ENCODE measurements at regions not wholly inside any gene's neighbourhood (a gene's known extent, or its start where the extent isn't known, plus 50 kb on each side); places are given as distances from the start of the nearest gene placed in this dataset.

DNA sequence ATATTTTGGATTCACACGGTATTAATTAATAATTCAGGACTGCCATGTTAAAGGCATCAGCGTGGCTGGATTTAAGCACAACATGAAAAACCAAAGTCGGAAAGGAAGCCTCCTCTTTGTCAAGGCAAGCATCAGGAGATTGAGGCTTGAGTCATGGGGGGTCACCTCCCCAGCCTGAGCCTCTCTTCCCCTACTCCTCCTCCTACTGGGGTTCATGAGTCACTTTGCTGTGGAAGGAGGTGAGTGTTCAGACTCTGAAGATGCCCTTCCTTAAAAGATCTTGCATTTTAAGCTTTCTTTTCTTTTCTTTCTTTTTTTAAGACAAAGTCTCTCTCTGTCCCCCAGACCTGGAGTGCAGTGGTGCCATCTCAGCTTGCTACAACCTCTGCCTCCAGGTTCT, 235.3 kb upstream of the USP9Y start:
- TF ChIP-seq EP300 (IDR thresholded peaks at IDR 0.05) (no peak), POLR2A (IDR thresholded peaks at IDR 0.05) (no peak)
- TF ChIP-seq, protein P1, sequence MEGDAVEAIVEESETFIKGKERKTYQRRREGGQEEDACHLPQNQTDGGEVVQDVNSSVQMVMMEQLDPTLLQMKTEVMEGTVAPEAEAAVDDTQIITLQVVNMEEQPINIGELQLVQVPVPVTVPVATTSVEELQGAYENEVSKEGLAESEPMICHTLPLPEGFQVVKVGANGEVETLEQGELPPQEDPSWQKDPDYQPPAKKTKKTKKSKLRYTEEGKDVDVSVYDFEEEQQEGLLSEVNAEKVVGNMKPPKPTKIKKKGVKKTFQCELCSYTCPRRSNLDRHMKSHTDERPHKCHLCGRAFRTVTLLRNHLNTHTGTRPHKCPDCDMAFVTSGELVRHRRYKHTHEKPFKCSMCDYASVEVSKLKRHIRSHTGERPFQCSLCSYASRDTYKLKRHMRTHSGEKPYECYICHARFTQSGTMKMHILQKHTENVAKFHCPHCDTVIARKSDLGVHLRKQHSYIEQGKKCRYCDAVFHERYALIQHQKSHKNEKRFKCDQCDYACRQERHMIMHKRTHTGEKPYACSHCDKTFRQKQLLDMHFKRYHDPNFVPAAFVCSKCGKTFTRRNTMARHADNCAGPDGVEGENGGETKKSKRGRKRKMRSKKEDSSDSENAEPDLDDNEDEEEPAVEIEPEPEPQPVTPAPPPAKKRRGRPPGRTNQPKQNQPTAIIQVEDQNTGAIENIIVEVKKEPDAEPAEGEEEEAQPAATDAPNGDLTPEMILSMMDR (IDR thresholded peaks at IDR 0.05), result no peak
